Retinal pigment epithelial cell (primary cell): ENCODE measurements at regions not wholly inside any gene's neighbourhood (a gene's known extent, or its start where the extent isn't known, plus 50 kb on each side); places are given as distances from the start of the nearest gene placed in this dataset.

Source experiments
- DNase-seq: peaks from one replicate; pipeline ENCODE4 v3.0.0-alpha.2; 2010; ENCODE audit warnings: low read depth
- H3K4me3 ChIP-seq: 2 replicates; pipeline ENCODE4 v1.5.1; 2011; ENCODE audit warnings: mild to moderate bottlenecking, low read length, control low read depth, moderate library complexity
- TF ChIP-seq, protein P1 (sequence below): conservative IDR thresholded peaks from 2 replicates; pipeline ENCODE4 v1.5.1; 2011; ENCODE audit warnings: low read depth, low read length, control low read depth, inconsistent platforms

DNA sequence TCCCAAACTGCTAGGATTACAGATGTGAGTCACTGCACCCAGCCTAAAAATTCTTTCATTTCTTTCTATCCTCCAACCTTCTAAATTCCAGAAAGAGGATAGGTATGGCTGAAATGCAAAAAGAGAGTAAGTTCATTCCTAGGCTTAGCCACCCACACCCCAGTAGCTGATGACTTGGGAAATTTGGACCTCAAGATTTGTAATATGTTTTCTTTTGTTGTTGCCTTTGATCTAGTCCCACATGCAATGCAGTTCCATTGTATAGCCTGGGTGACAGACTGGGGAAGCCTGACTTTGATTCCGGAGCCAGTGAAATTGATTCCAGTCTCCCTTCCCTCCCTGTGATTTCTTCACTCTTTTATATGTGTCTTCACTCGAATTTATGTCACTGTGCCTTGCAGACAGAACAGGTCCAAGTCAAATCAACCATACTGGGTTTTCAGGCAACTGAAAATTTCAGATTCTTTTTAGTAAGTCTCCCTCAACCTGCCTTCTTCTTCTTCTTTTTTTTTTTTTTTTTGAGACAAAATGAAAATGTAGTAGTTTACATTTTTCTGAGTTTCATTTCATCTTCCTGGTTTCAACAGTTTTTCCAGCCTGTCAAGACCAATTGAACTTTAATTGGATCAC, 176.2 kb upstream of the RBPJ start:
- no peak for DNase-seq
- no peak overlapping the region for H3K4me3 ChIP-seq
- TF ChIP-seq, protein P1, sequence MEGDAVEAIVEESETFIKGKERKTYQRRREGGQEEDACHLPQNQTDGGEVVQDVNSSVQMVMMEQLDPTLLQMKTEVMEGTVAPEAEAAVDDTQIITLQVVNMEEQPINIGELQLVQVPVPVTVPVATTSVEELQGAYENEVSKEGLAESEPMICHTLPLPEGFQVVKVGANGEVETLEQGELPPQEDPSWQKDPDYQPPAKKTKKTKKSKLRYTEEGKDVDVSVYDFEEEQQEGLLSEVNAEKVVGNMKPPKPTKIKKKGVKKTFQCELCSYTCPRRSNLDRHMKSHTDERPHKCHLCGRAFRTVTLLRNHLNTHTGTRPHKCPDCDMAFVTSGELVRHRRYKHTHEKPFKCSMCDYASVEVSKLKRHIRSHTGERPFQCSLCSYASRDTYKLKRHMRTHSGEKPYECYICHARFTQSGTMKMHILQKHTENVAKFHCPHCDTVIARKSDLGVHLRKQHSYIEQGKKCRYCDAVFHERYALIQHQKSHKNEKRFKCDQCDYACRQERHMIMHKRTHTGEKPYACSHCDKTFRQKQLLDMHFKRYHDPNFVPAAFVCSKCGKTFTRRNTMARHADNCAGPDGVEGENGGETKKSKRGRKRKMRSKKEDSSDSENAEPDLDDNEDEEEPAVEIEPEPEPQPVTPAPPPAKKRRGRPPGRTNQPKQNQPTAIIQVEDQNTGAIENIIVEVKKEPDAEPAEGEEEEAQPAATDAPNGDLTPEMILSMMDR: no peak

DNA sequence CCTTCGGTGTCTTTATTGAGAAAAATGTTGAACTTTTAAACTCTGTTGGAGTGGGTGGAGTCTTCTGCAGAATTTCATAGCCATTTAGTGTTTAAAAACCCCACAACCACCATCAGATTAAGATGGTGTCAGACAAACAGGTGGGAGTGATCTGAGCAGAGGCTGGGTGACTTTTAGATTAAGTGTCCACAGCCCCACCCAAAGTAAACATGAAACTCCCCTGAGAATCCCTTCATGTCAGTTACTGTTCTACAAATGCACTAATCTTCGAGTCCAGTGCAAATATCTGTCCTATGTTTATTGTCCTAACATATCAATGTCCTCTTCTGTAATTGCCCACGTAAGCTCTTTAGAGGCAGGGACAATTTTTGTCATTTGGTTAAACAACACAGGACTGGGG, 175.6 kb upstream of the RBPJ start:
- TF ChIP-seq, protein P1: no peak
- DNase-seq: no peak
- no peak overlapping the region for H3K4me3 ChIP-seq

DNA sequence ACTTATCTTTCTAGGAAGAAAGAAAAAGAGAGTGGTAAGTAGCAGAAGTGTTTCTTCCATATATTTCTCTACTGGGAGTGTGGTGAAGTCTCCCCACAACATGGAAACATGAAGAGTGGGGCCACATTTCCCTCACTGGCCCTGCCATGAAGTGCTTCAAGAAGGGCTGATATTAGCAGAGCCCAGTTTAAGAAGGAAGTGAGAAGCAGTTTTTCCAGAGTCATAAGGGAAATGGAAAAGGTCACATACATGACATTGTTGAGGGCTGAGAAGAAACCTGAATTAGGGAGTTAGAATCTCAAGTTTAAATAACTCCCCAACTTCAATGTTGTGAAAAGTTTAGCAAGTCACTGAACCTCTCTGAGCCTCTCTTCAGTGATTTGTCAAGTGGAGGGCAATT, 171.9 kb upstream of the RBPJ start:
- TF ChIP-seq, protein P1: no peak
- H3K4me3 ChIP-seq: no peak overlapping the region
- no peak for DNase-seq

GRCh38 chr4:26150948-26151347, 169.9 kb upstream of the RBPJ start:
- TF ChIP-seq, protein P1: no peak
- DNase-seq: no peak
- no peak overlapping the region for H3K4me3 ChIP-seq

DNA sequence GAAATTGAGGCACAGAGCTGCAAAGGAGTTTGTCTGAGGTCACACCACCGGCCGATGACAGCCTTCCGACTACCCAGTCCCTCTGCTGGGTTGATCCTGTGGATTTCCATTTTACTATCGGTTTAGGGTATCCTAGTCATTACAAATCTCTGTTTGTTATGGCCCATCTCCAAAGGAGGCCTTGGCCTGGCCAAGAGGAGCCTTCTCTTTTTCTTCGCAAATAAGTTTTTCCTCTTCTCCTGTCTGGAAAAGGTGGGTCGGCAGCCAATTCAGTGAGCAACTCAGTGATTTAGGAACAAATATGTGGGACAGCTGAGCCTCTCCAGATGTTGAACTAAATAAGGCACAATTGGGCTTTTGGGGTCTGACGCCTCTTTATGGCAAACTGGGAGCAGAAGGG, 169.2 kb upstream of the RBPJ start:
- no peak overlapping the region for H3K4me3 ChIP-seq
- DNase-seq: no peak
- TF ChIP-seq, protein P1: no peak

- TF ChIP-seq, protein P1: no peak
Measured at GRCh38 chr4:26152056-26152455, 168.8 kb upstream of the RBPJ start.

DNA sequence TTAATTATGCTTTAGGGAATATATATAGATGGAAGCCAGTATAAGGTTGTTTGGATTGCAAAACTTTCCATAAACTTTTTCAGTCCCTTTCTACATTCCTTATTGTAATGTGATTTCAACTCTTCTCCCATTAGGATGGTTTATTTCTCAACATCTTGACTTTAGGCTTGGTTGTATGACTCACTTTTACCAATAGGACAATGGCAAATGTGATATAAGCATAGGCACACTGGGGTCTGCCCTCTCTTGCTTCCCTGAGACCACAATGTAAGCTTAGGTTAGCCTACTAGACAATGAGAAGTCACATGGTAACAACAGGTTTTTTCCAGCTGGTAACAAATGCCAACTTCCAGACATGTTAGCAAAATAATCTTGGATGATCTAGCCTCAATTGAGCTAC, 163.3 kb upstream of the RBPJ start:
- no peak for DNase-seq
- H3K4me3 ChIP-seq: no peak overlapping the region
- TF ChIP-seq, protein P1: no peak

More at GRCh38 chr4:26152056-26152455, 168.8 kb upstream of the RBPJ start:
- H3K4me3 ChIP-seq: no peak overlapping the region
- no peak for DNase-seq
